Choroid plexus epithelial cell (primary cell): ENCODE measurements at regions not wholly inside any gene's neighbourhood (a gene's known extent, or its start where the extent isn't known, plus 50 kb on each side); places are given as distances from the start of the nearest gene placed in this dataset.

Experiments
- DNase-seq: peaks from one replicate; pipeline ENCODE4 v3.0.0-alpha.2; 2010; ENCODE audit warnings: low read depth
- H3K4me3 ChIP-seq: 2 replicates; pipeline ENCODE4 v1.5.1; 2011; ENCODE audit warnings: low read depth, mild to moderate bottlenecking, control low read depth, low read length, moderate library complexity
- TF ChIP-seq, protein P1 (sequence below): conservative IDR thresholded peaks from 2 replicates; pipeline ENCODE4 v1.5.1; 2011; ENCODE audit warnings: low read depth, mild to moderate bottlenecking, control low read depth, inconsistent platforms, low read length, moderate library complexity

DNA sequence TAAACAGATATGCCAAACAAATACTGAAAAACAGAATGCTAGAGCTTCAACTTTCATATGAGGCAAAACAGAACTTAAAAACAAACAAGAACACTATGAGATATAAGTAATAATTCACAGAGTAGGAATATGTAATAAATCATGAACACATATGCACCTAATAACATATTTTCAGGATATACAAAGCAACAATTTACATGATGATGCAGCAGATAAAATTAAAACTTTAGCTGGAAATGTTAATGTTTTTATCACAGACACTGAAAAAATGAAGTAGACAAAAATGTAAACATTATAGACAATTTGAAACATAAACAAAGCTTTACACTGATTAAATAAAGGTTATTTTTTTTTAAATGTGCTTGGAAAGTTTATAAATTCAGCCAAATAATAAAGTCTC is 443.1 kb upstream of the NFIA start:
- TF ChIP-seq, protein P1, sequence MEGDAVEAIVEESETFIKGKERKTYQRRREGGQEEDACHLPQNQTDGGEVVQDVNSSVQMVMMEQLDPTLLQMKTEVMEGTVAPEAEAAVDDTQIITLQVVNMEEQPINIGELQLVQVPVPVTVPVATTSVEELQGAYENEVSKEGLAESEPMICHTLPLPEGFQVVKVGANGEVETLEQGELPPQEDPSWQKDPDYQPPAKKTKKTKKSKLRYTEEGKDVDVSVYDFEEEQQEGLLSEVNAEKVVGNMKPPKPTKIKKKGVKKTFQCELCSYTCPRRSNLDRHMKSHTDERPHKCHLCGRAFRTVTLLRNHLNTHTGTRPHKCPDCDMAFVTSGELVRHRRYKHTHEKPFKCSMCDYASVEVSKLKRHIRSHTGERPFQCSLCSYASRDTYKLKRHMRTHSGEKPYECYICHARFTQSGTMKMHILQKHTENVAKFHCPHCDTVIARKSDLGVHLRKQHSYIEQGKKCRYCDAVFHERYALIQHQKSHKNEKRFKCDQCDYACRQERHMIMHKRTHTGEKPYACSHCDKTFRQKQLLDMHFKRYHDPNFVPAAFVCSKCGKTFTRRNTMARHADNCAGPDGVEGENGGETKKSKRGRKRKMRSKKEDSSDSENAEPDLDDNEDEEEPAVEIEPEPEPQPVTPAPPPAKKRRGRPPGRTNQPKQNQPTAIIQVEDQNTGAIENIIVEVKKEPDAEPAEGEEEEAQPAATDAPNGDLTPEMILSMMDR = no peak
- no peak overlapping the region for H3K4me3 ChIP-seq
- no peak for DNase-seq

GRCh38 chr1:60637651-60638050 is 444.7 kb upstream of the NFIA start:
- no peak overlapping the region for H3K4me3 ChIP-seq
- DNase-seq = peak; percentile 12
- TF ChIP-seq, protein P1 = no peak

DNA sequence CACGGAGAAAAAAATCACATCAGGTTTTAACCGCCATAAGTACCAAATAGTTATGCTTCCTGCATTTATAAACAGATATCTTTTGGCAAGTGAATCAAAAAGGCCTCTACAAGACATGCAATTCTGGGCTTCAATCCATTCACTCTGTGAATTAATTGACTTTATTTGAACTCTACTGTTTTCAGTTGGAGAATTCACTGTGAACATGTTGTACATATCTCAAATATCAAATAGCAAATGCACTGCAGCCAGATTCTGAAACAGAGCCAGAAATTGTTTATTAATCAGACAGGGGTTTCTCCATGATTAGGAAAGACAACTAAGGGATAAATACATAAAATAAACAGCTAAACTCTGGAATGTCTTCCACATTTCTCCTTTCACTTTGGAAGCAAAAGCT is 445.4 kb upstream of the NFIA start:
- H3K4me3 ChIP-seq = no peak overlapping the region
- DNase-seq = peak; percentile 11
- TF ChIP-seq, protein P1 = no peak

- no peak overlapping the region for H3K4me3 ChIP-seq
- no peak for DNase-seq
- TF ChIP-seq, protein P1 = no peak
Observed at GRCh38 chr1:60634106-60634505, 448.3 kb upstream of the NFIA start.

- DNase-seq = no peak
- TF ChIP-seq, protein P1 = no peak
- H3K4me3 ChIP-seq = no peak overlapping the region
Observed at GRCh38 chr1:60622486-60622885, 459.9 kb upstream of the NFIA start.

DNA sequence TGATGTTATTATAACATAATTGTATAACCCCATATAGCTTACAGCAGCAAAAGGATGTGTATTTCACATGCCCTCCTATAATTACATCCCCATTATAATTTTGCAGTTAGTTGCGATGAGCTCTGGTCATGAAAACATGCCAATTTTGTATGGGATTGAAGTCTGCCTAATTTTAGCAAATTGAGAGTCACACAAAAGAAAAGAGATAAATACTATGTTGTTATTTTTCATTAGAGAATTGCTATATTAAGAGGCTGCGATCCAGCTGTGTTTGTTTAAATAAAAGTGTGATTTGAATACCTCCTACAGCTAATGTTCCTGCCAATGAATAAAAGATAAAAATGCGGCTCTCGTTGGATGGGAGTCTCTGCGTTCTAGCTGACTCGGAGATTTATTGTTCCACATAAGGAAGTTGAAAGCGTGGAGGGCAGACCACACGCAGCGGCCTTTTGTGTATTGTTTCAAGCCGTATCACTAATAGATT is 461.0 kb upstream of the NFIA start:
- peak; percentile 66 for DNase-seq
- TF ChIP-seq, protein P1 = no peak
- no peak overlapping the region for H3K4me3 ChIP-seq

DNA sequence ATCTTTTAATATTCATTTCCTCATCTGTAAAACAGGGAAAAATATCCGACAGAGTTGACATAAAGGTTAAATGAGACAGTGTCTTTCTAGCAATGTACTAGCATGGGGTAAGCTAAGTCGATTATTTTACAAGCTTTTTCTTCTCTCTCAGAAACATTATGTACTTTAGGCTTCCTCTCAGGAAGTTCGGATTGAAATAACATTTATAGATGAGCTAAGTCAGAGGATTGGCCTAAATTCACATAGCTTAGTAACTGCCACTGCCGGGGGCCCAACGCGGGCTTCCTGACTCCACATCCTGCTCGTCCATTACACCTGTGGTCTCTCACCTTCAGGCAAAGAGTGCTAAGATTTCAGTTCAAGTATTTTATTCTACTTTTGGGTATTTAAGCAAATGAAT is 462.3 kb upstream of the NFIA start:
- DNase-seq = peak; percentile 61
- TF ChIP-seq, protein P1 = no peak
- H3K4me3 ChIP-seq = no peak overlapping the region
